Natural killer cell (primary cell): ENCODE measurements at regions not wholly inside any gene's neighbourhood (a gene's known extent, or its start where the extent isn't known, plus 50 kb on each side); places are given as distances from the start of the nearest gene placed in this dataset.

Experiments
- ATAC-seq, 3 donors: fragments of 150-1000 bp in 2 of 3; fragments of 200-7000 bp in 1 of 3; cut with Tn5 transposase; 1 replicate in 1 of 3; 2 replicates in 2 of 3; pipeline ENCODE4 v1.10.0; 2021; ENCODE audit warnings: mild to moderate bottlenecking in 2 of 3, moderate library complexity in 2 of 3
- DNase-seq, 2 donors: peaks; one replicate each; pipeline versions ENCODE4 v3.0.0 to v3.0.0-alpha.2; 2013 to 2021; ENCODE audit warnings: mixed read lengths in 1 of 2
- H3K27ac ChIP-seq: one replicate; pipeline ENCODE4 v1.5.1; 2013; ENCODE audit warnings: mild to moderate bottlenecking, low read length
- H3K27me3 ChIP-seq: one replicate; pipeline ENCODE4 v1.6.1; 2013; ENCODE audit warnings: low read length; ENCODE audit not compliant: control insufficient read depth, insufficient read depth
- H3K36me3 ChIP-seq: one replicate; pipeline ENCODE4 v1.6.1; 2013; ENCODE audit warnings: low read length; ENCODE audit not compliant: control insufficient read depth, insufficient read depth
- H3K4me1 ChIP-seq: one replicate; pipeline ENCODE4 v1.6.1; 2013; ENCODE audit warnings: low read length; ENCODE audit not compliant: control insufficient read depth, insufficient read depth
- H3K4me3 ChIP-seq: one replicate; pipeline ENCODE4 v1.5.1; 2013; ENCODE audit warnings: low read length
- H3K9me3 ChIP-seq: one replicate; pipeline ENCODE4 v1.6.1; 2013; ENCODE audit warnings: low read length; ENCODE audit not compliant: control insufficient read depth, insufficient read depth
- H3K27ac Mint-ChIP-seq, 2 donors: one replicate each; pipeline ENCODE4 v1.8.0; 2022; ENCODE audit warnings: mild to moderate bottlenecking in 2 of 2, mixed read lengths in 2 of 2, moderate library complexity in 1 of 2
- H3K27me3 Mint-ChIP-seq, 2 donors: one replicate each; pipeline ENCODE4 v1.8.0; 2022; ENCODE audit warnings: low read depth in 2 of 2, mixed read lengths in 2 of 2
- H3K36me3 Mint-ChIP-seq: one replicate; pipeline ENCODE4 v1.8.0; 2022; ENCODE audit warnings: mixed read lengths
- H3K4me1 Mint-ChIP-seq, 2 donors: one replicate each; pipeline ENCODE4 v1.8.0; 2022; ENCODE audit warnings: mixed read lengths in 2 of 2
- H3K4me3 Mint-ChIP-seq: one replicate; pipeline ENCODE4 v1.8.0; 2022; ENCODE audit warnings: mild to moderate bottlenecking, moderate library complexity, mixed read lengths
- H3K9me3 Mint-ChIP-seq, 2 donors: one replicate each; pipeline ENCODE4 v1.8.0; 2022; ENCODE audit warnings: mixed read lengths in 2 of 2
- WGBS: methylation state at CpG from one replicate; pipeline ENCODE4 v1.1.7; 2013; ENCODE audit warnings: missing lambda C conversion rate; ENCODE audit not compliant: insufficient coverage; 5-methylcytosine and 5-hydroxymethylcytosine counted together
- intact Hi-C: fragments of 100-400 bp; cut with micrococcal nuclease; formaldehyde crosslinking; loops from one replicate; pipeline ENCODE4 v1.14.2; 2022
- TF ChIP-seq, protein P1 (sequence below): fragments of 200-600 bp; IDR thresholded peaks from one replicate; pipeline ENCODE4 v1.8.0; 2022; ENCODE audit warnings: antibody characterized with exemption

GRCh38 chr22:27554841-27555456, 246.6 kb downstream of the MN1 start:
- Mint-ChIP-seq H3K9me3 (no peaks in the 10 kb centered on the region), H3K4me3 (no peak overlapping the region), H3K4me1 (no peaks in the 10 kb centered on the region), H3K27me3 (peaks cover 0 to 2% of the 10 kb centered on the region in 2 donors), H3K36me3 (no peaks in the 10 kb centered on the region), H3K27ac (no peak overlapping the region)
- 94% methylated on average over 4 of the region's 6 CpGs for WGBS
- ATAC-seq: no peak
- H3K4me1 ChIP-seq: no peaks in the 10 kb centered on the region
- no peak for DNase-seq
- no peak overlapping the region for H3K27ac ChIP-seq
- intact Hi-C loops: no loop called here
- H3K27me3 ChIP-seq: no peaks in the 10 kb centered on the region
- TF ChIP-seq, protein P1, sequence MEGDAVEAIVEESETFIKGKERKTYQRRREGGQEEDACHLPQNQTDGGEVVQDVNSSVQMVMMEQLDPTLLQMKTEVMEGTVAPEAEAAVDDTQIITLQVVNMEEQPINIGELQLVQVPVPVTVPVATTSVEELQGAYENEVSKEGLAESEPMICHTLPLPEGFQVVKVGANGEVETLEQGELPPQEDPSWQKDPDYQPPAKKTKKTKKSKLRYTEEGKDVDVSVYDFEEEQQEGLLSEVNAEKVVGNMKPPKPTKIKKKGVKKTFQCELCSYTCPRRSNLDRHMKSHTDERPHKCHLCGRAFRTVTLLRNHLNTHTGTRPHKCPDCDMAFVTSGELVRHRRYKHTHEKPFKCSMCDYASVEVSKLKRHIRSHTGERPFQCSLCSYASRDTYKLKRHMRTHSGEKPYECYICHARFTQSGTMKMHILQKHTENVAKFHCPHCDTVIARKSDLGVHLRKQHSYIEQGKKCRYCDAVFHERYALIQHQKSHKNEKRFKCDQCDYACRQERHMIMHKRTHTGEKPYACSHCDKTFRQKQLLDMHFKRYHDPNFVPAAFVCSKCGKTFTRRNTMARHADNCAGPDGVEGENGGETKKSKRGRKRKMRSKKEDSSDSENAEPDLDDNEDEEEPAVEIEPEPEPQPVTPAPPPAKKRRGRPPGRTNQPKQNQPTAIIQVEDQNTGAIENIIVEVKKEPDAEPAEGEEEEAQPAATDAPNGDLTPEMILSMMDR: no peak
- H3K4me3 ChIP-seq: no peak overlapping the region
- H3K9me3 ChIP-seq: no peaks in the 10 kb centered on the region
- H3K36me3 ChIP-seq: no peaks in the 10 kb centered on the region

DNA sequence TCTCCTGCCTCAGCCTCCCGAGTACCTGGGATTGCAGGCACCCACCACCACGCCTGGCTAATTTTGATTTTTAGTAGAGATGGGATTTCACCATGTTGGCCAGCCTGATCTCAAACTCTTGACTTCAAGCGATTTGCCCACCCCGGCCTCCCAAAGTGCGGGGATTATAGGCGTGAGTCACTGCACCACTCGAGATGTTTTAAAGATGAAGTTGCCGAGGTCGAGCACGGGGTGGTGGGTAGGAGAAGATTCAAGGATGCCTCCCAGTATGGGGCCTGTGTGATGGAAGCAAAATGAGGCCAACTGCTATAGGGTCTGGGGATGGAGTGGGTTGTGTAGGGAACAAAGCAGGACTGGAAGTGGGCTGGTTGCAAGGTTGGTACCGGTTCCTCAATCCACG, 245.2 kb downstream of the MN1 start:
- no peak for DNase-seq
- Mint-ChIP-seq H3K27me3 (peaks cover 0 to 2% of the 10 kb centered on the region in 2 donors), H3K4me3 (no peak overlapping the region), H3K4me1 (no peaks in the 10 kb centered on the region), H3K9me3 (no peaks in the 10 kb centered on the region), H3K27ac (no peak overlapping the region), H3K36me3 (no peaks in the 10 kb centered on the region)
- intact Hi-C loops: no loop called here
- Histone ChIP-seq H3K4me1 (no peaks in the 10 kb centered on the region), H3K27ac (no peak overlapping the region), H3K9me3 (no peaks in the 10 kb centered on the region), H3K27me3 (no peaks in the 10 kb centered on the region), H3K36me3 (no peaks in the 10 kb centered on the region), H3K4me3 (no peak overlapping the region)
- TF ChIP-seq, protein P1: no peak
- no peak for ATAC-seq
- 90% methylated on average over 12 of the region's 12 CpGs for WGBS

- Histone ChIP-seq H3K27me3 (no peaks in the 10 kb centered on the region), H3K4me3 (no peak overlapping the region), H3K36me3 (no peaks in the 10 kb centered on the region), H3K4me1 (no peaks in the 10 kb centered on the region), H3K9me3 (no peaks in the 10 kb centered on the region), H3K27ac (no peak overlapping the region)
- 89% methylated on average over 9 of the region's 12 CpGs for WGBS
- H3K4me3 Mint-ChIP-seq: no peak overlapping the region
- H3K27me3 Mint-ChIP-seq: peaks cover 0 to 2% of the 10 kb centered on the region in 2 donors
- ATAC-seq: no peak
- no peaks in the 10 kb centered on the region for H3K9me3 Mint-ChIP-seq
- no peaks in the 10 kb centered on the region for H3K4me1 Mint-ChIP-seq
- intact Hi-C loops: no loop called here
- TF ChIP-seq, protein P1: no peak
- no peak overlapping the region for H3K27ac Mint-ChIP-seq
- H3K36me3 Mint-ChIP-seq: no peaks in the 10 kb centered on the region
- DNase-seq: no peak
Measured at GRCh38 chr22:27557286-27558008, 244.1 kb downstream of the MN1 start.
